Fibroblast of lung (primary cell): ENCODE measurements at regions not wholly inside any gene's neighbourhood (a gene's known extent, or its start where the extent isn't known, plus 50 kb on each side); places are given as distances from the start of the nearest gene placed in this dataset.

Experiments
- DNase-seq, 2 donors: peaks; one replicate each; pipeline versions ENCODE4 v3.0.0 to v3.0.0-alpha.2; 2010; ENCODE audit warnings: low read depth in 2 of 2
- H2AFZ ChIP-seq: 2 replicates; pipeline ENCODE4 v1.5.1; 2012; ENCODE audit warnings: low read length, control low read depth, inconsistent platforms
- H3K27ac ChIP-seq: 2 replicates; pipeline ENCODE4 v1.5.1; 2011; ENCODE audit warnings: low read length, control low read depth; ENCODE audit not compliant: insufficient read depth
- H3K27me3 ChIP-seq: 2 replicates; pipeline ENCODE4 v1.5.1; 2011; ENCODE audit warnings: mild to moderate bottlenecking, low read length; ENCODE audit not compliant: control insufficient read depth, insufficient read depth
- H3K36me3 ChIP-seq: 2 replicates; pipeline ENCODE4 v1.5.1; 2011; ENCODE audit warnings: low read length; ENCODE audit not compliant: control insufficient read depth, insufficient read depth
- H3K4me1 ChIP-seq: 2 replicates; pipeline ENCODE4 v1.5.1; 2011; ENCODE audit warnings: low read length; ENCODE audit not compliant: control insufficient read depth, insufficient read depth; ENCODE audit errors: extremely low read depth
- H3K4me2 ChIP-seq: 2 replicates; pipeline ENCODE4 v1.5.1; 2011; ENCODE audit warnings: low read length, control low read depth; ENCODE audit not compliant: insufficient read depth; ENCODE audit errors: extremely low read depth
- H3K4me3 ChIP-seq, 4 experiments: fragments of 200-600 bp in 1 of 4; sonication (generic) in 1 of 4; replicated peaks in 1 of 4; 2 replicates each; pipeline ENCODE4 v1.5.1; 2011 to 2016; ENCODE audit warnings: low read length in 4 of 4, low read depth in 3 of 4, mild to moderate bottlenecking in 3 of 4, control low read depth in 2 of 4, inconsistent platforms in 1 of 4, mixed read lengths in 1 of 4; ENCODE audit not compliant: insufficient read depth in 1 of 4; ENCODE audit errors: control extremely low read depth in 1 of 4
- H3K79me2 ChIP-seq: 2 replicates; pipeline ENCODE4 v1.5.1; 2012; ENCODE audit warnings: mild to moderate bottlenecking, low read length, inconsistent platforms; ENCODE audit not compliant: control insufficient read depth, insufficient read depth
- H3K9ac ChIP-seq: 2 replicates; pipeline ENCODE4 v1.5.1; 2011; ENCODE audit warnings: mild to moderate bottlenecking, low read length, control low read depth; ENCODE audit not compliant: insufficient read depth
- H3K9me3 ChIP-seq: 2 replicates; pipeline ENCODE4 v1.5.1; 2012; ENCODE audit warnings: low read depth, low read length; ENCODE audit not compliant: control insufficient read depth, insufficient read depth
- H4K20me1 ChIP-seq: 2 replicates; pipeline ENCODE4 v1.5.1; 2011; ENCODE audit warnings: low read length; ENCODE audit not compliant: control insufficient read depth, insufficient read depth; ENCODE audit errors: extremely low read depth
- EZH2 ChIP-seq: IDR thresholded peaks from 2 replicates; pipeline ENCODE4 v1.5.1; 2012; ENCODE audit warnings: low read length, control low read depth, mild to moderate bottlenecking; ENCODE audit errors: missing control alignments
- TF ChIP-seq, protein P1 (sequence below), 2 donors: IDR thresholded peaks in 1 of 2; conservative IDR thresholded peaks in 1 of 2; 1 replicate in 1 of 2; 2 replicates in 1 of 2; pipeline ENCODE4 v1.5.1; 2011 to 2012; ENCODE audit warnings: low read length in 2 of 2, control low read depth in 1 of 2, inconsistent platforms in 1 of 2, low read depth in 1 of 2, mild to moderate bottlenecking in 1 of 2

DNA sequence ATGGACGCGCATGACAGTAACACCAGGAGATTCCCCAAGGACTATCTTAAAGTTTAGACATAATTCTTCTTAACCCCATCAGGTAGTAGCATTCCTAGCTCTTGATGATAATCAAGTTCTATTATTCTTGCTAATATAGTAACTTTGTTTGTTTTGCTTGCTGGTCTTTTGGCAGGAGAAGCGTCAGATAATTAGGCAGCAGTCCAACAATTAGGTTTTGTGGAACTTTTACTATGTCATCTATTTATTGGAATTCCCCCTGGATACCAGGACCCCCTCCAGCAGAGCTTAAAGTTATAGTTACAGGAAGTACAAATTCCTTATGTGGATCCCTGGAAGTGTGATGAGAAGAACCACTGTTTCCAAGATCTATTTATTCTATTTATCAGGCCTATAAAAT lies 1138.0 kb upstream of the FAM98A start:
- H4K20me1 ChIP-seq: no peaks in the 10 kb centered on the region
- no peaks in the 10 kb centered on the region for H3K79me2 ChIP-seq
- H2AFZ ChIP-seq: no peak overlapping the region
- TF ChIP-seq, protein P1, sequence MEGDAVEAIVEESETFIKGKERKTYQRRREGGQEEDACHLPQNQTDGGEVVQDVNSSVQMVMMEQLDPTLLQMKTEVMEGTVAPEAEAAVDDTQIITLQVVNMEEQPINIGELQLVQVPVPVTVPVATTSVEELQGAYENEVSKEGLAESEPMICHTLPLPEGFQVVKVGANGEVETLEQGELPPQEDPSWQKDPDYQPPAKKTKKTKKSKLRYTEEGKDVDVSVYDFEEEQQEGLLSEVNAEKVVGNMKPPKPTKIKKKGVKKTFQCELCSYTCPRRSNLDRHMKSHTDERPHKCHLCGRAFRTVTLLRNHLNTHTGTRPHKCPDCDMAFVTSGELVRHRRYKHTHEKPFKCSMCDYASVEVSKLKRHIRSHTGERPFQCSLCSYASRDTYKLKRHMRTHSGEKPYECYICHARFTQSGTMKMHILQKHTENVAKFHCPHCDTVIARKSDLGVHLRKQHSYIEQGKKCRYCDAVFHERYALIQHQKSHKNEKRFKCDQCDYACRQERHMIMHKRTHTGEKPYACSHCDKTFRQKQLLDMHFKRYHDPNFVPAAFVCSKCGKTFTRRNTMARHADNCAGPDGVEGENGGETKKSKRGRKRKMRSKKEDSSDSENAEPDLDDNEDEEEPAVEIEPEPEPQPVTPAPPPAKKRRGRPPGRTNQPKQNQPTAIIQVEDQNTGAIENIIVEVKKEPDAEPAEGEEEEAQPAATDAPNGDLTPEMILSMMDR (conservative IDR thresholded peaks at IDR 0.05 in 1 of 2, IDR thresholded peaks at IDR 0.05 in 1 of 2; ENCODE audit: low read depth in 1 of 2, low read length in 2 of 2): no peak
- no peak for TF ChIP-seq EZH2
- H3K9ac ChIP-seq: no peak overlapping the region
- H3K27me3 ChIP-seq: no peaks in the 10 kb centered on the region
- no peak overlapping the region for H3K4me2 ChIP-seq
- DNase-seq: no peak
- H3K4me1 ChIP-seq: no peaks in the 10 kb centered on the region
- no peaks in the 10 kb centered on the region for H3K9me3 ChIP-seq
- H3K27ac ChIP-seq: no peak overlapping the region
- no peak overlapping the region for H3K4me3 ChIP-seq
- H3K36me3 ChIP-seq: no peaks in the 10 kb centered on the region

DNA sequence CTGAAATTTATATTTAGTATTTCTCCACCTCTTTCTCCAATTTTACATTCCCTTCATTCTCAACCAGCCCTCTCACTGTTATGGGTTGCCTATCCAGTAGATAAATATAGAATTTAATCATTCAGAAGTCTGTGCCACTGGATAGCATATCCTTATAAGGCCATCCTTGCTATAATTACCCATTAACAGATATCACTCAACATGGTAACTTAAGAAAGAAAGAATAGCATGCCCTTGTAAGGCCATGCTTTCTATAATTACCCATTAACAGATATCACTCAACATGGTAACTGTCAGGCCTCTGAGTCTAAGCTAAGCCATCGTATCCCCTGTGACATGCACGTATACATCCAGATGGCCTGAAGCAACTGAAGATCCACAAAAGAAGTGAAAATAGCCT lies 1137.4 kb upstream of the FAM98A start:
- TF ChIP-seq EZH2: no peak
- TF ChIP-seq, protein P1 (conservative IDR thresholded peaks at IDR 0.05 in 1 of 2, IDR thresholded peaks at IDR 0.05 in 1 of 2; ENCODE audit: low read depth in 1 of 2, low read length in 2 of 2): no peak
- H3K36me3 ChIP-seq: no peaks in the 10 kb centered on the region
- H4K20me1 ChIP-seq: no peaks in the 10 kb centered on the region
- H3K4me2 ChIP-seq: no peak overlapping the region
- H3K79me2 ChIP-seq: no peaks in the 10 kb centered on the region
- no peak overlapping the region for H2AFZ ChIP-seq
- no peak overlapping the region for H3K4me3 ChIP-seq
- no peaks in the 10 kb centered on the region for H3K27me3 ChIP-seq
- no peaks in the 10 kb centered on the region for H3K9me3 ChIP-seq
- DNase-seq: no peak
- no peak overlapping the region for H3K27ac ChIP-seq
- H3K9ac ChIP-seq: no peak overlapping the region
- no peaks in the 10 kb centered on the region for H3K4me1 ChIP-seq

DNA sequence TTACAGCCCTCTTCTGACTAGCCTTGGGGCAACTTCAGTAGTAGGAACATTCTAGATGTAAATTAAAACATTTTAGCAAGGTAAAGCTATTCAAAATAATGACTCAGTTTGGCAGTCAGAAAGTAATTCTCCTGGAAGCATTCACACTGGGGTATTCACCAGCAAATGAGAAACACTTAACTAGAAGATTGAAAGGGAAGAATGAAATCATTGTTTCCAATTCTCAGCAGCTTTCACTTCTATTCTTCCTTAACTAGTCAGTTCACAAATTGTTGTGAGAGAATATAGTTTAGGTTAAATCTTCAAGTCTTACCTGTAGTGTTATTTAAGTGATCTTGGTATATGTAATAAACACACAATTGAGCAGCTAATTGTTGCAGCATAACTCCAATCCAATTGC lies 1135.6 kb upstream of the FAM98A start:
- TF ChIP-seq, protein P1 (conservative IDR thresholded peaks at IDR 0.05 in 1 of 2, IDR thresholded peaks at IDR 0.05 in 1 of 2; ENCODE audit: low read depth in 1 of 2, low read length in 2 of 2): no peak
- TF ChIP-seq EZH2: no peak
- no peak overlapping the region for H3K27ac ChIP-seq
- H3K4me3 ChIP-seq: no peak overlapping the region

More for the DNA sequence above, 1135.6 kb upstream of the FAM98A start:
- no peak overlapping the region for H2AFZ ChIP-seq
- no peaks in the 10 kb centered on the region for H3K79me2 ChIP-seq
- no peak for DNase-seq
- no peaks in the 10 kb centered on the region for H3K9me3 ChIP-seq
- no peaks in the 10 kb centered on the region for H3K4me1 ChIP-seq
- H3K4me2 ChIP-seq: no peak overlapping the region
- no peak overlapping the region for H3K9ac ChIP-seq
- no peaks in the 10 kb centered on the region for H3K36me3 ChIP-seq
- H3K27me3 ChIP-seq: no peaks in the 10 kb centered on the region
- no peaks in the 10 kb centered on the region for H4K20me1 ChIP-seq
